Small intestine (tissue), 7 donors: ENCODE measurements at regions not wholly inside any gene's neighbourhood (a gene's known extent, or its start where the extent isn't known, plus 50 kb on each side); places are given as distances from the start of the nearest gene placed in this dataset.
A peak's percentile ranks its signal among the peaks of the same experiment; 100 is the strongest.

Experiments used
- DNase-seq, 2 donors: peaks; one replicate each; pipeline versions ENCODE4 v3.0.0 to v3.0.0-alpha.2; 2013
- FAIRE-seq: peaks from 2 replicates; lab custom pipeline; 2012; peaks lifted over from hg19 to GRCh38; lab: Jason Lieb, UNC
- H3K27ac ChIP-seq, 3 donors: one replicate each; pipeline ENCODE4 v1.5.1; 2013; ENCODE audit warnings: low read length in 2 of 3, mild to moderate bottlenecking in 2 of 3, control low read depth in 1 of 3, inconsistent platforms in 1 of 3, low read depth in 1 of 3, moderate library complexity in 1 of 3
- H3K27me3 ChIP-seq, 3 donors: one replicate each; pipeline ENCODE4 v1.6.1; 2013; ENCODE audit warnings: low read length in 3 of 3, inconsistent platforms in 1 of 3; ENCODE audit not compliant: control insufficient read depth in 3 of 3, insufficient read depth in 3 of 3
- H3K36me3 ChIP-seq, 3 donors: one replicate each; pipeline ENCODE4 v1.6.1; 2013; ENCODE audit warnings: low read length in 3 of 3, inconsistent platforms in 1 of 3, low read depth in 1 of 3, mild to moderate bottlenecking in 1 of 3, moderate library complexity in 1 of 3; ENCODE audit not compliant: control insufficient read depth in 3 of 3, insufficient read depth in 2 of 3
- H3K4me1 ChIP-seq, 3 donors: one replicate each; pipeline ENCODE4 v1.6.1; 2013; ENCODE audit warnings: low read length in 2 of 3, inconsistent platforms in 1 of 3, low read depth in 1 of 3, mild to moderate bottlenecking in 1 of 3, moderate library complexity in 1 of 3; ENCODE audit not compliant: control insufficient read depth in 3 of 3, insufficient read depth in 2 of 3
- H3K4me3 ChIP-seq, 3 donors: one replicate each; pipeline ENCODE4 v1.5.1; 2013; ENCODE audit warnings: low read length in 3 of 3, control low read depth in 1 of 3, inconsistent platforms in 1 of 3, low read depth in 1 of 3, mild to moderate bottlenecking in 1 of 3, moderate library complexity in 1 of 3
- H3K9me3 ChIP-seq, 2 donors: one replicate each; pipeline ENCODE4 v1.6.1; 2013; ENCODE audit warnings: low read depth in 1 of 2, low read length in 1 of 2; ENCODE audit not compliant: control insufficient read depth in 2 of 2, insufficient read depth in 1 of 2
- WGBS, 3 donors: extraction: QIAGEN DNeasy Blood & Tissue Kit; methylation state at CpG; one replicate each; pipeline ENCODE4 v1.1.7; 2013; 5-methylcytosine and 5-hydroxymethylcytosine counted together
- donor health status: healthy with polysubstance abuse.
- donor health status: control.
- donor health status: control.
- donor health status: Bipolar disorder and iron deficiency.
- donor health status: healthy.

- no peak overlapping the region for H3K27ac ChIP-seq
- no peak for DNase-seq
- no peaks in the 10 kb centered on the region for H3K36me3 ChIP-seq
- no peaks in the 10 kb centered on the region for H3K4me1 ChIP-seq
- peaks cover 0 to 46% (median 21%) of the 10 kb centered on the region in 3 donors for H3K27me3 ChIP-seq
- 33 to 39% (median 37%) methylated on average over 7 of the region's 7 CpGs for WGBS, 3 donors
- no peak for FAIRE-seq
- no peaks in the 10 kb centered on the region for H3K9me3 ChIP-seq
- no peak overlapping the region for H3K4me3 ChIP-seq
Observed at GRCh38 chr10:23692736-23693135, 253.9 kb downstream of the OTUD1 start.

- Histone ChIP-seq H3K36me3 (no peaks in the 10 kb centered on the region), H3K9me3 (no peaks in the 10 kb centered on the region), H3K4me1 (no peaks in the 10 kb centered on the region), H3K27me3 (peaks cover 0 to 46% (median 21%) of the 10 kb centered on the region in 3 donors), H3K27ac (no peak overlapping the region), H3K4me3 (no peak overlapping the region)
- 5 to 10% (median 5%) methylated on average over 23 of the region's 23 CpGs for WGBS, 3 donors
- DNase-seq (peak in 1 of 2 donors; percentile 11), FAIRE-seq (no peak)
Observed at GRCh38 chr10:23693501-23693901, 254.6 kb downstream of the OTUD1 start.

GRCh38 chr10:23693925-23694324, 255.1 kb downstream of the OTUD1 start:
- no peak for FAIRE-seq
- Histone ChIP-seq H3K36me3 (no peaks in the 10 kb centered on the region), H3K4me3 (no peak overlapping the region), H3K27me3 (peaks cover 0 to 46% (median 21%) of the 10 kb centered on the region in 3 donors), H3K9me3 (no peaks in the 10 kb centered on the region), H3K4me1 (no peaks in the 10 kb centered on the region), H3K27ac (no peak overlapping the region)
- 4 to 9% (median 7%) methylated on average over 18 of the region's 18 CpGs for WGBS, 3 donors
- DNase-seq = no peak

GRCh38 chr10:23694446-23694920, 255.6 kb downstream of the OTUD1 start:
- Histone ChIP-seq H3K36me3 (no peaks in the 10 kb centered on the region), H3K9me3 (no peaks in the 10 kb centered on the region), H3K4me3 (peak overlapping the region in 1 of 3 donors; percentile 28), H3K27me3 (peaks cover 0 to 46% (median 21%) of the 10 kb centered on the region in 3 donors), H3K4me1 (no peaks in the 10 kb centered on the region), H3K27ac (no peak overlapping the region)
- WGBS, 3 donors = 1 to 7% (median 4%) methylated on average over 45 to 49 of the region's 49 CpGs
- FAIRE-seq (no peak), DNase-seq (peak in 1 of 2 donors; percentile 39)

GRCh38 chr10:23694921-23695824, 256.3 kb downstream of the OTUD1 start:
- Histone ChIP-seq H3K27ac (no peak overlapping the region), H3K9me3 (no peaks in the 10 kb centered on the region), H3K27me3 (peaks cover 0 to 46% (median 21%) of the 10 kb centered on the region in 3 donors), H3K4me3 (peak overlapping the region in 1 of 3 donors; percentile 28), H3K36me3 (no peaks in the 10 kb centered on the region), H3K4me1 (no peaks in the 10 kb centered on the region)
- DNase-seq (peak in 1 of 2 donors; percentile 23), FAIRE-seq (no peak)
- 1 to 8% (median 4%) methylated on average over 48 to 63 of the region's 63 CpGs for WGBS, 3 donors

GRCh38 chr10:23695825-23696420, 257.0 kb downstream of the OTUD1 start:
- WGBS, 3 donors = 9 to 19% (median 15%) methylated on average over 22 to 36 of the region's 36 CpGs
- no peak overlapping the region for H3K27ac ChIP-seq
- H3K36me3 ChIP-seq = no peaks in the 10 kb centered on the region
- H3K4me1 ChIP-seq = no peaks in the 10 kb centered on the region
- FAIRE-seq = no peak
- no peaks in the 10 kb centered on the region for H3K9me3 ChIP-seq
- DNase-seq = no peak
- peak overlapping the region in 1 of 3 donors; percentile 28 for H3K4me3 ChIP-seq
- peaks cover 0 to 46% (median 21%) of the 10 kb centered on the region in 3 donors for H3K27me3 ChIP-seq

- no peaks in the 10 kb centered on the region for H3K9me3 ChIP-seq
- H3K4me1 ChIP-seq = no peaks in the 10 kb centered on the region
- H3K27me3 ChIP-seq = peaks cover 0 to 45% (median 21%) of the 10 kb centered on the region in 3 donors
- H3K27ac ChIP-seq = no peak overlapping the region
- no peak overlapping the region for H3K4me3 ChIP-seq
- no peaks in the 10 kb centered on the region for H3K36me3 ChIP-seq
- WGBS, 3 donors = 57 to 67% (median 58%) methylated on average over 3 of the region's 3 CpGs
- DNase-seq (no peak), FAIRE-seq (no peak)
Observed at GRCh38 chr10:23696476-23696875, 257.6 kb downstream of the OTUD1 start.

- Histone ChIP-seq H3K36me3 (no peaks in the 10 kb centered on the region), H3K4me1 (no peaks in the 10 kb centered on the region), H3K9me3 (no peaks in the 10 kb centered on the region), H3K27me3 (no peaks in the 10 kb centered on the region), H3K4me3 (no peak overlapping the region), H3K27ac (no peak overlapping the region)
- DNase-seq (peak; percentile 60 to 63), FAIRE-seq (no peak)
- 2 to 9% (median 6%) methylated on average over 9 of the region's 9 CpGs for WGBS, 3 donors
Observed at GRCh38 chr10:23702977-23703414, 264.1 kb downstream of the OTUD1 start.
